ENCODE measurements at regions not wholly inside any gene's neighbourhood (a gene's known extent, or its start where the extent isn't known, plus 50 kb on each side); places are given as distances from the start of the nearest gene placed in this dataset.

- Histone ChIP-seq H3K4me3 (ENCODE audit: insufficient read depth in 1 of 2, low read depth in 1 of 2, low read length in 2 of 2) (no peak overlapping the region), H3K36me3 (ENCODE audit: control insufficient read depth in 1 of 2, insufficient read depth in 2 of 2, low read depth in 1 of 2, low read length in 2 of 2) (no peaks in the 10 kb centered on the region), H2BK15ac (ENCODE audit: low read depth, poor library complexity, severe bottlenecking) (no peak overlapping the region), H3K9ac (ENCODE audit: low read length) (no peak overlapping the region), H3K27ac (ENCODE audit: low read length, poor library complexity, severe bottlenecking) (no peak overlapping the region), H3K14ac (ENCODE audit: low read length in 2 of 2) (no peak overlapping the region), H3K18ac (ENCODE audit: low read depth in 1 of 2, low read length in 2 of 2) (no peak overlapping the region), H3K4me2 (ENCODE audit: low read length, poor library complexity, severe bottlenecking) (no peak overlapping the region), H2BK120ac (ENCODE audit: low read depth, low read length) (no peak overlapping the region), H2BK5ac (ENCODE audit: low read depth, low read length, poor library complexity, severe bottlenecking) (no peak overlapping the region), H2AK5ac (ENCODE audit: low read length, severe bottlenecking) (no peak overlapping the region), H4K91ac (ENCODE audit: low read length) (no peak overlapping the region), H3K4me1 (ENCODE audit: control insufficient read depth, insufficient read depth, low read depth, low read length) (no peaks in the 10 kb centered on the region), H3K4ac (ENCODE audit: low read depth in 1 of 2, low read length in 2 of 2) (no peak overlapping the region), H3K9me3 (ENCODE audit: control insufficient read depth, low read length) (no peaks in the 10 kb centered on the region), H3K27me3 (ENCODE audit: control insufficient read depth in 1 of 2, insufficient read depth in 1 of 2, low read length in 2 of 2) (no peaks in the 10 kb centered on the region), H3K79me1 (replicated peaks; ENCODE audit: low read length, poor library complexity, severe bottlenecking) (no peaks in the 10 kb centered on the region), H2BK12ac (ENCODE audit: low read length in 2 of 2) (no peak overlapping the region), H3K23ac (ENCODE audit: low read length in 2 of 2) (no peak overlapping the region), H4K8ac (ENCODE audit: low read length) (no peak overlapping the region), H2AFZ (ENCODE audit: low read depth, low read length) (no peak overlapping the region)
- whole genome bisulfite sequencing, result 90% methylated on average over 2 of the region's 3 CpGs
- DNase-seq, result no peak
These were observed 447.8 kb downstream of the INHBA start for GRCh38 chr7:41255113-41255512.

GRCh38 chr7:41252957-41253356 is 449.9 kb downstream of the INHBA start:
- Histone ChIP-seq H3K4me2 (ENCODE audit: low read length, poor library complexity, severe bottlenecking) (no peak overlapping the region), H3K18ac (ENCODE audit: low read depth in 1 of 2, low read length in 2 of 2) (no peak overlapping the region), H2AFZ (ENCODE audit: low read depth, low read length) (no peak overlapping the region), H2BK15ac (ENCODE audit: low read depth, poor library complexity, severe bottlenecking) (no peak overlapping the region), H2BK120ac (ENCODE audit: low read depth, low read length) (no peak overlapping the region), H3K27ac (ENCODE audit: low read length, poor library complexity, severe bottlenecking) (no peak overlapping the region), H3K4me3 (ENCODE audit: insufficient read depth in 1 of 2, low read depth in 1 of 2, low read length in 2 of 2) (no peak overlapping the region), H3K4ac (ENCODE audit: low read depth in 1 of 2, low read length in 2 of 2) (no peak overlapping the region), H4K8ac (ENCODE audit: low read length) (no peak overlapping the region), H4K91ac (ENCODE audit: low read length) (no peak overlapping the region), H3K4me1 (ENCODE audit: control insufficient read depth, insufficient read depth, low read depth, low read length) (no peaks in the 10 kb centered on the region), H2BK12ac (ENCODE audit: low read length in 2 of 2) (no peak overlapping the region), H3K79me1 (replicated peaks; ENCODE audit: low read length, poor library complexity, severe bottlenecking) (no peaks in the 10 kb centered on the region), H3K27me3 (ENCODE audit: control insufficient read depth in 1 of 2, insufficient read depth in 1 of 2, low read length in 2 of 2) (no peaks in the 10 kb centered on the region), H2AK5ac (ENCODE audit: low read length, severe bottlenecking) (no peak overlapping the region), H2BK5ac (ENCODE audit: low read depth, low read length, poor library complexity, severe bottlenecking) (no peak overlapping the region), H3K14ac (ENCODE audit: low read length in 2 of 2) (no peak overlapping the region), H3K9me3 (ENCODE audit: control insufficient read depth, low read length) (no peaks in the 10 kb centered on the region), H3K9ac (ENCODE audit: low read length) (no peak overlapping the region), H3K36me3 (ENCODE audit: control insufficient read depth in 1 of 2, insufficient read depth in 2 of 2, low read depth in 1 of 2, low read length in 2 of 2) (no peaks in the 10 kb centered on the region), H3K23ac (ENCODE audit: low read length in 2 of 2) (no peak overlapping the region)
- no peak for DNase-seq
- WGBS, result 92% methylated on average over 6 of the region's 6 CpGs

GRCh38 chr7:41252551-41252950 is 450.3 kb downstream of the INHBA start:
- H2AFZ ChIP-seq (ENCODE audit: low read depth, low read length), result no peak overlapping the region
- no peak overlapping the region for H4K91ac ChIP-seq (ENCODE audit: low read length)
- no peak overlapping the region for H3K4ac ChIP-seq (ENCODE audit: low read depth in 1 of 2, low read length in 2 of 2)
- H3K27me3 ChIP-seq (ENCODE audit: control insufficient read depth in 1 of 2, insufficient read depth in 1 of 2, low read length in 2 of 2), result no peaks in the 10 kb centered on the region
- H3K36me3 ChIP-seq (ENCODE audit: control insufficient read depth in 1 of 2, insufficient read depth in 2 of 2, low read depth in 1 of 2, low read length in 2 of 2), result no peaks in the 10 kb centered on the region
- H3K4me2 ChIP-seq (ENCODE audit: low read length, poor library complexity, severe bottlenecking), result no peak overlapping the region
- H3K18ac ChIP-seq (ENCODE audit: low read depth in 1 of 2, low read length in 2 of 2), result no peak overlapping the region
- no peak overlapping the region for H2BK15ac ChIP-seq (ENCODE audit: low read depth, poor library complexity, severe bottlenecking)
- H3K4me1 ChIP-seq (ENCODE audit: control insufficient read depth, insufficient read depth, low read depth, low read length), result no peaks in the 10 kb centered on the region
- DNase-seq, result no peak
- H3K23ac ChIP-seq (ENCODE audit: low read length in 2 of 2), result no peak overlapping the region
- H3K27ac ChIP-seq (ENCODE audit: low read length, poor library complexity, severe bottlenecking), result no peak overlapping the region
- no peak overlapping the region for H2BK12ac ChIP-seq (ENCODE audit: low read length in 2 of 2)
- no peak overlapping the region for H3K4me3 ChIP-seq (ENCODE audit: insufficient read depth in 1 of 2, low read depth in 1 of 2, low read length in 2 of 2)
- no peak overlapping the region for H2BK5ac ChIP-seq (ENCODE audit: low read depth, low read length, poor library complexity, severe bottlenecking)
- H3K14ac ChIP-seq (ENCODE audit: low read length in 2 of 2), result no peak overlapping the region
- no peak overlapping the region for H2BK120ac ChIP-seq (ENCODE audit: low read depth, low read length)
- no peak overlapping the region for H3K9ac ChIP-seq (ENCODE audit: low read length)
- no peak overlapping the region for H2AK5ac ChIP-seq (ENCODE audit: low read length, severe bottlenecking)
- no peaks in the 10 kb centered on the region for H3K79me1 ChIP-seq (replicated peaks; ENCODE audit: low read length, poor library complexity, severe bottlenecking)
- H3K9me3 ChIP-seq (ENCODE audit: control insufficient read depth, low read length), result no peaks in the 10 kb centered on the region
- WGBS, result 48% methylated on average over 1 of the region's 1 CpG
- H4K8ac ChIP-seq (ENCODE audit: low read length), result no peak overlapping the region

GRCh38 chr7:41247143-41247865 is 455.6 kb downstream of the INHBA start:
- Histone ChIP-seq H3K4ac (ENCODE audit: low read depth in 1 of 2, low read length in 2 of 2) (no peak overlapping the region), H3K4me3 (ENCODE audit: insufficient read depth in 1 of 2, low read depth in 1 of 2, low read length in 2 of 2) (no peak overlapping the region), H2AFZ (ENCODE audit: low read depth, low read length) (no peak overlapping the region), H2BK12ac (ENCODE audit: low read length in 2 of 2) (no peak overlapping the region), H3K4me1 (ENCODE audit: control insufficient read depth, insufficient read depth, low read depth, low read length) (no peaks in the 10 kb centered on the region), H2BK120ac (ENCODE audit: low read depth, low read length) (no peak overlapping the region), H2AK5ac (ENCODE audit: low read length, severe bottlenecking) (no peak overlapping the region), H3K27ac (ENCODE audit: low read length, poor library complexity, severe bottlenecking) (no peak overlapping the region), H3K14ac (ENCODE audit: low read length in 2 of 2) (no peak overlapping the region), H3K79me1 (replicated peaks; ENCODE audit: low read length, poor library complexity, severe bottlenecking) (no peaks in the 10 kb centered on the region), H4K91ac (ENCODE audit: low read length) (no peak overlapping the region), H3K4me2 (ENCODE audit: low read length, poor library complexity, severe bottlenecking) (no peak overlapping the region), H3K27me3 (ENCODE audit: control insufficient read depth in 1 of 2, insufficient read depth in 1 of 2, low read length in 2 of 2) (no peaks in the 10 kb centered on the region), H3K23ac (ENCODE audit: low read length in 2 of 2) (no peak overlapping the region), H3K36me3 (ENCODE audit: control insufficient read depth in 1 of 2, insufficient read depth in 2 of 2, low read depth in 1 of 2, low read length in 2 of 2) (no peaks in the 10 kb centered on the region), H2BK5ac (ENCODE audit: low read depth, low read length, poor library complexity, severe bottlenecking) (no peak overlapping the region), H3K9me3 (ENCODE audit: control insufficient read depth, low read length) (no peaks in the 10 kb centered on the region), H4K8ac (ENCODE audit: low read length) (no peak overlapping the region), H3K9ac (ENCODE audit: low read length) (no peak overlapping the region), H3K18ac (ENCODE audit: low read depth in 1 of 2, low read length in 2 of 2) (no peak overlapping the region), H2BK15ac (ENCODE audit: low read depth, poor library complexity, severe bottlenecking) (no peak overlapping the region)
- peak; percentile 35 for DNase-seq
- WGBS, result 31% methylated on average over 3 of the region's 5 CpGs

All from mesenchymal stem cell (in vitro differentiated cells and primary cell).